HG03565 (cell line): ENCODE measurements at regions not wholly inside any gene's neighbourhood (a gene's known extent, or its start where the extent isn't known, plus 50 kb on each side); places are given as distances from the start of the nearest gene placed in this dataset.

ENCODE experiments used
- ATAC-seq: cut with Tn5 transposase; IDR thresholded peaks from one replicate; pipeline ENCODE4 v1.9.1; 2021; ENCODE audit warnings: mild to moderate bottlenecking, moderate library complexity; ENCODE audit not compliant: unreplicated experiment

DNA sequence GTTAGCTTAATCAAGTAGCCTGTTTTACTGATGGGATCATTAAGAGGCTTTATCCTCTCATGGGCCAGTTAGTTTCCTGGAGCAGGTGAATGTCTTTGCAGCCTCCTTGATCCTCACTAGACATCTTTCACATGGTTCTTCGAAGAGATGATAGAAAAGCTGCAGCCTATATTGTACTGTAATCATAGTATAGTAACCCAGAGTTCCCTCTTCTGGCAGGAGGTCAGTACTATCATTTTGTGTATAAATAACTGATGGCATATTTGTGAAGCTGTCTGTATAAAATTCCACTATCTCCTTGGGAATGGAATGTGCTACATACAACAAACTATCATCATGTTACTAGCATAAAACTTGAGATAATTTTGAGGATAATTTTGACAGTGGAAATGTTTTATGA, 123.8 kb upstream of the PRPS1L1 start:
- no peak for ATAC-seq

- ATAC-seq, result no peak
Measured at GRCh38 chr7:18153183-18153748, 125.6 kb upstream of the PRPS1L1 start.

GRCh38 chr7:18154726-18155125, 127.1 kb upstream of the PRPS1L1 start:
- no peak for ATAC-seq

- ATAC-seq, result no peak
Measured at GRCh38 chr7:18157233-18157632, 129.6 kb upstream of the PRPS1L1 start.

DNA sequence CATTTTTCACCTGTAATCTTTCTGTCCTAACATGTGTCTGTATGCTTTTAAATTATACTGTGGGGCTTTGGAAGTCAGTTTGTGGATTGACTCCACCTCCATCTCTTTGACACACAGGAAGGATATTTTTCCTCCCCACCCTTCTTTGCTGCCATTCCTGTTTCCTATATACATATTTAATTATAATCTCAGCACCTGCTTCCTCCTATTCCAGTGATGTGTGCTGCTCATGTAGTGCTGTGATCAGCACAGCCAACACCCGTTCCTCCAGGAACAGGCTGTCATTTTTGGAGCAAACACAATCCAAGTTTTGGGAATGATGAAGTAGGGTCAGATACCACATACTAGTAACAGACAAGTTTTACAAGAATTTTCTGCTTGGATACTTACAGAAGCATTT, 135.0 kb upstream of the PRPS1L1 start:
- no peak for ATAC-seq

GRCh38 chr7:18163091-18163490, 135.4 kb upstream of the PRPS1L1 start:
- ATAC-seq, result no peak

- ATAC-seq, result no peak
Measured at GRCh38 chr7:18165166-18165565, 137.5 kb upstream of the PRPS1L1 start.

GRCh38 chr7:18166002-18166401, 138.4 kb upstream of the PRPS1L1 start:
- ATAC-seq, result no peak

GRCh38 chr7:18167815-18168214, 140.2 kb upstream of the PRPS1L1 start:
- no peak for ATAC-seq

DNA sequence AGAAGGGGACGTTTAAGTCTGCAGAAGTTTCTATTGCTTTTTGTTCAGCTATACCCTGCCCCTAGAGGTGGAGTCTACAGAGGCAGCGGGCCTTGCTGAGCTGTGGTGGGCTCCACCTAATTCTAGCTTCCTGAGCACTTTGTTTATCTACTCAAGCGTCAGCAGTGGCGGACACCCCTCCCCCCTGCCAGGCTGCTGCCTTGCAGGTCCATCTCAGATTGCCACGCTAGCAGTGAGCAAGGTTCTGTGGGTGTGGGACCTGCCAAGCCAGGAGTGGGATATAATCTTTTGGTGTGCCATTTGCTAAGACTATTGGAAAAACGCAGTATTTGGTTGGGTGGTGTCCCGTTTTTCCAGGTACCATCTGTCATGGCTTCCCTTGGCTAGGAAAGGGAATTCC, 147.3 kb upstream of the PRPS1L1 start:
- no peak for ATAC-seq

DNA sequence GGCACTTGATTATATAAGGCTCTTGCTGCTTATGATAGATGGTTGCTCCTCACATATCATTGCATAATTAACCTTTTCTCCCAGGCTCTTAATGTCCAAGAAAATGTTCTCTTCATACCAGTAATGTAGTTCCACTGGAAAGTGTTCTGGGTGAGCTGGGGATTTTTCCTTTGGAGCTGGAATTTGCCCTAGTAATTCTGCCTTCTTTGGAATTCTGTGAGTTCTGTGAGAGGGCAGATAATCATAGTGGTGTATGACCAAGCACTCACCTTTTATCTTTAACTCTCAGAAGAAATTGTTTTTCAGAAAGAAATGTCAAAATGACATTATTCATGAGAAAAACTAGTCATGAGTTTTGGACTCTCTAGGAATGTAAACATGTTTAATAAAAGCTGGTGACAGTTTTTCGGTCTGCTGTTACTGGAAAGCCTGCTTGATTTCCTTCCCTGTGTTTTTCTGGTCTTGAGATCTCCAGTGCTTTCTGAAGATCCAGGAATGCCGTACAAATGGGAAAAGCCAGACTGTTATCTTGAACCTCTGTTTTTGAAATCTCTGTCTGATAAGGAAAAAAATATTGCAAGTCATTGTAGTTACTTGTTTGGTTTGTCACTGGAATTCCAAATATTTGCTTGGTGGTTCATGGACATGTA, 148.3 kb upstream of the PRPS1L1 start:
- no peak for ATAC-seq

GRCh38 chr7:18177129-18177814, 149.6 kb upstream of the PRPS1L1 start:
- no peak for ATAC-seq

DNA sequence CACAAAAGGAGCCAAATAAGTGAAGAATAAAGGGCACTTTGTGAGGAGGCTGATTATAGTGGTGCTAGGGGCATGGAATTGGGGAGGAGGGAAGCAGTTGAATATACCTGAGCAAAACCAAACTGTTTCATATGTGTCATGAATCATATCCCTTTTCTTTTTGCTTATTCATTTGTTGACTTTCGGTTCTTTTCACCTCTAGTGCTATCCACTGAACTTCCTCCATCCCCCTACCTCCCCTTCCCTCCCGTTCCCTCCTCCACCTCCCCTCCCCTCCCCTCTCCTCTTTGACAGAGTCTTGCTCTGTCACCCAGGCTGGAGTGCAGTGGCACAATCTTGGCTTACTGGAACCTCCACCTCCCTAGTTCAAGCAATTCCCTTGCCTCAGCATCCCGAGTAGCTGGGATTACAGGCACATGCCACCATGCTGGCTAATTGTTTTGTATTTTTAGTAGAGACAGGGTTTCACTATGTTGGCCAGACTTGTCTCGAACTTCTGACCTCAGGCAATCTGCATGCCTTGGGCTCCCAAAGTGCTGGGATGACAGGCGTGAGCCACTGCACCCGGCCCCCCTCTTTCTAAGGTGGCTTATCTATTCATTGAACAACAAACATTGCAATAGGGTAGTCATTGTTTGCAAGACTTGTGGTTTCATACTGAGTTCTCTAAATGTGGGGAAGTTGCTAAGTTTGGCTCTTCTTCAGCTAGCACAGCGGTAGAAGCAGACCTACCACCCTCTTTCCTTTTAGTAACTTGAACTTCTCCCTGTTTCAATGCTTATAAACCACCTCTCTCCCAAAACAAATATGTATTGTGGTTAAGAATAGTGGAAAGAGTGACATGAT, 150.4 kb upstream of the PRPS1L1 start:
- ATAC-seq, result peak; percentile 91

DNA sequence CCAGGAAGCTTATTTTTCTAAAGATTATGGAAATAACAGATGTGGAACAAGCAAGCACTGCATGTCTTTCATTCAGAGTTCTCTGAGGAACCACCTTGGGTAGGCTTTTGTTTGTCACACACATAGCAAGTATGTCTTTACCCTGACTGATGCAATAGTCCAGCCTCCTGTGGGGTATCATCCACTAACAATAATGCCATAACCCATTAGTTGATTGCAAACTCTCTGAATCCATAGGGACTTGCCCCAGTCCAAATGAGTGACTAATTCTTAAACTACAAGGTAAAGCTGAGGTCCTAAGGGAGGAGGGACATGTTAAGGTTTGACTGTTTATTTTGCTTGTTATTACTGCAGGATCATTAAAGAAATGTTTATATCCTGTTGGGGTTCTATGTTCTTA, 151.4 kb upstream of the PRPS1L1 start:
- no peak for ATAC-seq

- no peak for ATAC-seq
Measured at GRCh38 chr7:18180685-18181084, 153.0 kb upstream of the PRPS1L1 start.

DNA sequence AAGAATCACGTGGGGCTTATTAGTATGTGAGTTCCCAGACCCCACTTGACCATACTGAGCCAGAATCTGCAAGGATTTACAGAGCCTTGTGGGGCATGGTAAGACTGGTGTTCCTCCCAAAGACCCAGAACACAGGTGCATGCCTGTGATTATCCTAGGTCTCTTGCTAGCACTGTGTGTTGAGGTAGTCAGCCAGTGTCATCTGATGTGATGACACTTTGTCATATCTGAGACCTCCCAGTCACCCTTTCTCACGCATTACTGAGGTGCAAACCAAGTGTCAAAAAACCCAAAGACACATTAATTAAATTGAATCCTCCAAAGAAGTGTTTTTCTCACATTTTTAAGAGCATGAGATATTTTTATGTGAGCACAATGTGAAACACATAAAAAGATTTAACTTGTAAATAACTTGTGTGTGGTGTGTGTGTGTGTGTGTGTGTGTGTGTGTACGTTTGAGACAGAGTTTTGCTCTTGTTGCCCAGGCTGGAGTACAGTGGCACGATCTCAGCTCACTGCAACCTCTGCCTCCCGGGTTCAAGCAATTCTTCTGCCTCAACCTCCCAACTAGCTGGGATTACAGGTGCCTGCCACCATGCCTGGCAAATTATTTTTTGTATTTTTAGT, 162.0 kb upstream of the PRPS1L1 start:
- ATAC-seq, result no peak

- ATAC-seq, result no peak
Measured at GRCh38 chr7:18191341-18191740, 163.7 kb upstream of the PRPS1L1 start.

DNA sequence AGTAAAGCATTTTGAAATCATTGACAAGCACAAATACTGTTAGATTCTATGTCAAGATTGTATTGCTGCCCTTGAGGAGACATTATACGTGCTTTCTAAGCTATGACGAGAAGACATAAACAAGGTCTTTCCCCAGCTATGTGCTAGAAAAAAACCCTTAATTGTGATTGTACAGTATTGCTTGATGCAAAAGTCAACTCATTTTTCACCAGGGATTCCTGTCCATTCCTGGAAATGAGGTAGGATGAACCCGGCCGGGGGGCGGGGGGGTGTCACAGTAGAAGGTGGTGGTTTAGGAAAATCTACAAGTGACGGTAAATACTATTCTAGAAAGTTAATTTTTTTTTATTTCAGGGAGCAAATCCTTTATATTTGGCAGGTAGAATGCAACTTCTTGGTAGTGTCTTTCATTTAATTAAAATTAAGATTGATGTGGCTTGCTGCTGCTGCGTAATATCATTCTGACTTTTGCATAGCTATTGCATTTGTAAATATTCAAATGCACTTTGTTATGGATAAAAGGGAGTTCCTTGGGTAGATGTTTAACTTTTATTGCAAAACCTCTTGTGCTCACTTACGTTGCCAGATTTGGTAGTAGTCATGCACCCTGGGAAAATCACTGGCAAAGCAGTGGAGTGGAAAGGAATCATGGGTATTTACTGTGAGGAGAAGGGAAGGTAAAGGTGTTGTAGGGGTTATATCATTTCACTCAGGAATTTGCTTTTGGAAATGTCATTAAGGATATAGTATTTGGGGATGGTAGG, 164.4 kb upstream of the PRPS1L1 start:
- no peak for ATAC-seq

DNA sequence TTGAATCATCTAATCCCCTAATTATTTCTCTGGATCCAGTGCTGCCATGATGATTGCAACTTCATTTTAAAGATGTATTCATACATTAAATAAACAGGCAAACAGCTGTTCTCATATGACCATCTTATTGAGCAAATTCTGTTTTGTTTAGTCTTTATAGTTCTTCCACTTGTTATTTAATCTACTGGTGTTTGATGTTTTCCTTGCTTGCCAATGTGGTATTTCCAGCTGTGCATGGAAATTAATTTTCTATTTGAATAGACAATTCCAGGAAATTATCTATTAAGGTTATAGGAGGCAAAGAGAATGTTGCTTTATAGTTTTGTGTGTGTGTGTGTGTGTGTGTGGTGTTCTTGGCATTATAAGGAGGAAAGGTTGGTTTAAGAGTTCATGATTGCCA, 167.0 kb upstream of the PRPS1L1 start:
- ATAC-seq, result no peak

DNA sequence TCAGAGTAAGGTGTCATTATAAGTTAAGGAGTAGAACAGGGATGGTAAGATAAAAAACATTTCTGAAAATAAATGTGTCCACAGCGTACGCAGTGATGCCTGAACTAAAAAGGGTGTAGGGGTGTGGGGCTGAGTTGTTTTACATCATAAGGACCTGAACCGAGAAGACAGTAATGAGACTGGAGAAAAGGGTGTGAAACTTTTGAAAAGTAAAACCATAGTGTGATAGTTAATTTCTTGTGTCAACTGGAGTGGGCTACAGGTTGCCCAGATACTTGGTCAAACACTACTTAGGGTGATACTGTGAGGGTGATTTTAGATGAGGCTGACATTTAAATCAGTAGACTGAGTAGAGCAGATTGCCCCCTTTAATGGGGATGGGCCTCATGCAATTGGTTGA, 169.0 kb upstream of the PRPS1L1 start:
- no peak for ATAC-seq
